ENCODE measurements at regions not wholly inside any gene's neighbourhood (a gene's known extent, or its start where the extent isn't known, plus 50 kb on each side); places are given as distances from the start of the nearest gene placed in this dataset.

DNA sequence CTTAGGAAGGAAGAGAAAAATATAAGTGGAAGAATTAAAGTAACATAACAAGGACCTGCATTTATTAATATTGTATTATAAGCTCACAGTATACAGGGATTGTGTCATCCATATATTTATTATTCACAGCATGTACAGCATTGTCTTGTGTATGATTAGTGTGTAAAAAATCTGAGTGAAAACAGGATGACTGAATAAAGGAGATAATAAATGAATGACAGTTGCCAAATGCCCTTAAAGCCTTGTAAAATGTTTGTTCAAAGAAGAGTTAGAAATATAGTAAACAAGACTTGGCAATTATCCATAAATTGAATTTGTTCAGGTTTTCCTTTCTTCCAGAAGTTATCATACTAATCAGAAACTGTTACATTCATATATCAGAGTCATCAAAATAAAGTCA lies 172.7 kb downstream of the BTC start:
- H4K20me1 ChIP-seq (ENCODE audit: insufficient read depth, low read length, poor library complexity, severe bottlenecking) = no peaks in the 10 kb centered on the region
- H3K9ac ChIP-seq (ENCODE audit: low read depth, low read length, poor library complexity, severe bottlenecking) = no peak overlapping the region

GRCh38 chr4:74623041-74623440 lies 171.3 kb downstream of the BTC start:
- no peak overlapping the region for H3K4me2 ChIP-seq (ENCODE audit: low read depth, low read length, poor library complexity, severe bottlenecking)
- TF ChIP-seq CTCF (conservative IDR thresholded peaks at IDR 0.05; ENCODE audit: low read length) = peak; percentile 77
- TF ChIP-seq EZH2phosphoT487 (IDR thresholded peaks at IDR 0.05; ENCODE audit: borderline replicate concordance) = no peak

More for the DNA sequence above, 172.7 kb downstream of the BTC start:
- Histone ChIP-seq H3K9me3 (ENCODE audit: insufficient read depth, low read depth, low read length) (no peaks in the 10 kb centered on the region), H3K4me1 (ENCODE audit: insufficient read depth, low read length, poor library complexity, severe bottlenecking) (peaks cover 24% of the 10 kb centered on the region), H2AFZ (ENCODE audit: low read length) (no peak overlapping the region), H3K79me2 (ENCODE audit: insufficient read depth, low read length) (no peaks in the 10 kb centered on the region), H3K4me3 (ENCODE audit: low read length, poor library complexity, severe bottlenecking) (no peak overlapping the region), H3K9me2 (replicated peaks; ENCODE audit: low read depth, low read length) (no peaks in the 10 kb centered on the region), H3K4me2 (ENCODE audit: low read depth, low read length, poor library complexity, severe bottlenecking) (no peak overlapping the region), H3F3A (ENCODE audit: low read depth) (peaks cover 5% of the 10 kb centered on the region; the same call in 1 of the 2 replicates), H3K36me3 (ENCODE audit: insufficient read depth, low read length) (no peaks in the 10 kb centered on the region), H3K27me3 (ENCODE audit: insufficient read depth, low read length, poor library complexity, severe bottlenecking) (no peaks in the 10 kb centered on the region)
- TF ChIP-seq CTCF (conservative IDR thresholded peaks at IDR 0.05; ENCODE audit: low read length) (no peak), EZH2phosphoT487 (IDR thresholded peaks at IDR 0.05; ENCODE audit: borderline replicate concordance) (no peak)

GRCh38 chr4:74624351-74625151 lies 169.8 kb downstream of the BTC start:
- TF ChIP-seq CTCF (conservative IDR thresholded peaks at IDR 0.05; ENCODE audit: low read length) = no peak
- TF ChIP-seq EZH2phosphoT487 (IDR thresholded peaks at IDR 0.05; ENCODE audit: borderline replicate concordance) = no peak
- H3K4me2 ChIP-seq (ENCODE audit: low read depth, low read length, poor library complexity, severe bottlenecking) = peak overlapping the region; percentile 23
- H2AFZ ChIP-seq (ENCODE audit: low read length) = no peak overlapping the region
- H3K9ac ChIP-seq (ENCODE audit: low read depth, low read length, poor library complexity, severe bottlenecking) = no peak overlapping the region
- H3F3A ChIP-seq (ENCODE audit: low read depth) = peaks cover 5% of the 10 kb centered on the region; the same call in 1 of the 2 replicates
- no peaks in the 10 kb centered on the region for H3K79me2 ChIP-seq (ENCODE audit: insufficient read depth, low read length)
- H3K36me3 ChIP-seq (ENCODE audit: insufficient read depth, low read length) = no peaks in the 10 kb centered on the region
- no peaks in the 10 kb centered on the region for H3K27me3 ChIP-seq (ENCODE audit: insufficient read depth, low read length, poor library complexity, severe bottlenecking)
- H3K9me2 ChIP-seq (replicated peaks; ENCODE audit: low read depth, low read length) = no peaks in the 10 kb centered on the region
- no peaks in the 10 kb centered on the region for H3K9me3 ChIP-seq (ENCODE audit: insufficient read depth, low read depth, low read length)
- H3K4me3 ChIP-seq (ENCODE audit: low read length, poor library complexity, severe bottlenecking) = no peak overlapping the region
- peaks cover 33% of the 10 kb centered on the region for H3K4me1 ChIP-seq (ENCODE audit: insufficient read depth, low read length, poor library complexity, severe bottlenecking)
- H4K20me1 ChIP-seq (ENCODE audit: insufficient read depth, low read length, poor library complexity, severe bottlenecking) = no peaks in the 10 kb centered on the region

More at GRCh38 chr4:74623041-74623440, 171.3 kb downstream of the BTC start:
- Histone ChIP-seq H3K4me3 (ENCODE audit: low read length, poor library complexity, severe bottlenecking) (no peak overlapping the region), H3K79me2 (ENCODE audit: insufficient read depth, low read length) (no peaks in the 10 kb centered on the region), H3K9me2 (replicated peaks; ENCODE audit: low read depth, low read length) (no peaks in the 10 kb centered on the region), H3K9ac (ENCODE audit: low read depth, low read length, poor library complexity, severe bottlenecking) (no peak overlapping the region), H3F3A (ENCODE audit: low read depth) (peaks cover 5% of the 10 kb centered on the region; the same call in 1 of the 2 replicates), H3K4me1 (ENCODE audit: insufficient read depth, low read length, poor library complexity, severe bottlenecking) (peaks cover 24% of the 10 kb centered on the region), H2AFZ (ENCODE audit: low read length) (no peak overlapping the region), H3K27me3 (ENCODE audit: insufficient read depth, low read length, poor library complexity, severe bottlenecking) (no peaks in the 10 kb centered on the region), H3K36me3 (ENCODE audit: insufficient read depth, low read length) (no peaks in the 10 kb centered on the region), H4K20me1 (ENCODE audit: insufficient read depth, low read length, poor library complexity, severe bottlenecking) (no peaks in the 10 kb centered on the region), H3K9me3 (ENCODE audit: insufficient read depth, low read depth, low read length) (no peaks in the 10 kb centered on the region)

All from Loucy (cell line).